HCT116 (cell line): ENCODE measurements at regions not wholly inside any gene's neighbourhood (a gene's known extent, or its start where the extent isn't known, plus 50 kb on each side); places are given as distances from the start of the nearest gene placed in this dataset.

Source experiments
- ATAC-seq: fragments of 200-7000 bp; cut with Tn5 transposase; 2 replicates; pipeline ENCODE4 v1.9.1; 2020; ENCODE audit warnings: mild to moderate bottlenecking, moderate library complexity
- BruUV-seq: library from RNA; stranded (reverse); fragments of 400-500 nt; replicated peaks from 2 replicates; lab custom pipeline; 2021; lab: Mats Ljungman, UMichigan
- CTCF ChIA-PET: fragments of 300-600 bp; sonication (Branson Sonifier 250); formaldehyde crosslinking; loops from one replicate; lab custom pipeline; 2021; ENCODE audit warnings: antibody characterized with exemption; lab: Charles Lee
- POLR2A ChIA-PET: fragments of 300-600, 350-600 bp; sonication (Branson Sonifier 250); formaldehyde crosslinking; loops from one replicate; lab custom pipeline; 2021; ENCODE audit warnings: antibody characterized with exemption; lab: Charles Lee
- RAD21 ChIA-PET, 2 experiments: fragments of 300-600 bp; sonication (Branson Sonifier 250); formaldehyde crosslinking; loops; one replicate each; lab custom pipeline; 2023; ENCODE audit warnings: low total read pairs in 2 of 2; ENCODE audit not compliant: uncharacterized antibody in 2 of 2, unreplicated experiment in 2 of 2, low non-redundant PET in 1 of 2; lab: Charles Lee
- DNase-seq: peaks from one replicate; pipeline ENCODE4 v3.0.0-alpha.2; 2010; ENCODE audit warnings: low read depth, low spot score
- H2AFZ ChIP-seq: fragments of 200-600 bp; shearing (Covaris generic), sonication (generic); 2 replicates; pipeline ENCODE4 v1.6.1; 2017; ENCODE audit warnings: low read depth, mixed run types, mixed read lengths, antibody characterized with exemption, low read length; ENCODE audit not compliant: poor library complexity, severe bottlenecking
- H3K27ac ChIP-seq: 2 replicates; pipeline ENCODE4 v1.5.1; 2012; ENCODE audit warnings: low read depth, low read length
- H3K27me3 ChIP-seq: fragments of 200-600 bp; sonication (generic); 2 replicates; pipeline ENCODE4 v1.6.1; 2016; ENCODE audit warnings: mixed run types, low read length, mixed read lengths; ENCODE audit not compliant: insufficient read depth
- H3K36me3 ChIP-seq, 2 experiments: fragments of 200-500 bp in 1 of 2; fragments of 200-600 bp in 1 of 2; sonication (Bioruptor generic) in 1 of 2; sonication (generic) in 1 of 2; 2 replicates each; pipeline versions ENCODE4 v1.5.1 to v1.6.1; 2014 to 2016; ENCODE audit warnings: low read length in 2 of 2, inconsistent platforms in 1 of 2, mixed read lengths in 1 of 2, mixed run types in 1 of 2; ENCODE audit not compliant: insufficient read depth in 2 of 2, control insufficient read depth in 1 of 2
- H3K4me1 ChIP-seq, 2 experiments: fragments of 200-600 bp in 1 of 2; sonication (generic) in 1 of 2; 2 replicates each; pipeline versions ENCODE4 v1.5.1 to v1.6.1; 2012 to 2017; ENCODE audit warnings: low read length in 2 of 2, inconsistent platforms in 1 of 2, mild to moderate bottlenecking in 1 of 2, mixed read lengths in 1 of 2, mixed run types in 1 of 2, moderate library complexity in 1 of 2; ENCODE audit not compliant: insufficient read depth in 2 of 2, control insufficient read depth in 1 of 2
- H3K4me2 ChIP-seq: fragments of 200-600 bp; sonication (generic); 2 replicates; pipeline ENCODE4 v1.6.1; 2017; ENCODE audit warnings: mixed run types, low read length, mixed read lengths
- H3K4me3 ChIP-seq, 2 experiments: fragments of 200-600 bp in 1 of 2; sonication (generic) in 1 of 2; replicated peaks in 1 of 2; 2 replicates each; pipeline ENCODE4 v1.5.1; 2011 to 2016; ENCODE audit warnings: low read length in 2 of 2, control low read depth in 1 of 2, low read depth in 1 of 2, mild to moderate bottlenecking in 1 of 2, mixed read lengths in 1 of 2, mixed run types in 1 of 2
- H3K79me2 ChIP-seq: fragments of 200-600 bp; sonication (generic); 2 replicates; pipeline ENCODE4 v1.6.1; 2017; ENCODE audit warnings: mild to moderate bottlenecking, mixed run types, low read length, moderate library complexity, mixed read lengths; ENCODE audit not compliant: insufficient read depth
- H3K9ac ChIP-seq: fragments of 200-600 bp; sonication (generic); 2 replicates; pipeline ENCODE4 v1.6.1; 2016; ENCODE audit warnings: low read length, mixed read lengths
- H3K9me2 ChIP-seq: fragments of 200-600 bp; sonication (generic), shearing (Covaris generic); 2 replicates; pipeline ENCODE4 v1.6.1; 2017; ENCODE audit warnings: mixed run types, mild to moderate bottlenecking, moderate library complexity; ENCODE audit not compliant: insufficient read depth
- H3K9me3 ChIP-seq, 2 experiments: fragments of 200-500 bp in 1 of 2; fragments of 200-600 bp in 1 of 2; sonication (Bioruptor generic) in 1 of 2; sonication (generic) in 1 of 2; 2 replicates each; pipeline ENCODE4 v1.6.1; 2014 to 2017; ENCODE audit warnings: low read length in 2 of 2, mixed read lengths in 2 of 2, inconsistent platforms in 1 of 2, low read depth in 1 of 2, mild to moderate bottlenecking in 1 of 2, mixed run types in 1 of 2, moderate library complexity in 1 of 2; ENCODE audit not compliant: control insufficient read depth in 1 of 2, insufficient read depth in 1 of 2
- H4K20me1 ChIP-seq: fragments of 200-600 bp; sonication (generic), shearing (Covaris generic); 2 replicates; pipeline ENCODE4 v1.6.1; 2017; ENCODE audit warnings: mixed run types, mild to moderate bottlenecking, moderate library complexity; ENCODE audit not compliant: insufficient read depth
- CBX3 ChIP-seq: IDR thresholded peaks from 2 replicates; pipeline ENCODE4 v1.6.1; 2012; ENCODE audit warnings: low read depth
- CEBPB ChIP-seq: IDR thresholded peaks from 2 replicates; pipeline ENCODE4 v1.6.1; 2012; ENCODE audit warnings: low read depth
- EGR1 ChIP-seq: IDR thresholded peaks from 2 replicates; pipeline ENCODE4 v1.6.1; 2012; ENCODE audit warnings: low read depth
- ELF1 ChIP-seq: IDR thresholded peaks from 2 replicates; pipeline ENCODE4 v1.6.1; 2012; ENCODE audit warnings: low read depth, borderline replicate concordance
- EZH2phosphoT487 ChIP-seq: fragments of 200-600 bp; IDR thresholded peaks from 2 replicates; pipeline ENCODE4 v1.6.1; 2018; ENCODE audit warnings: antibody characterized with exemption, borderline replicate concordance
- JUND ChIP-seq: IDR thresholded peaks from 2 replicates; pipeline ENCODE4 v1.6.1; 2012
- POLR2AphosphoS5 ChIP-seq: IDR thresholded peaks from 2 replicates; pipeline ENCODE4 v1.6.1; 2011; ENCODE audit warnings: mild to moderate bottlenecking, low read depth, low read length, moderate library complexity
- SIN3A ChIP-seq: IDR thresholded peaks from 2 replicates; pipeline ENCODE4 v1.6.1; 2012; ENCODE audit warnings: low read depth
- SRF ChIP-seq: IDR thresholded peaks from 2 replicates; pipeline ENCODE4 v1.6.1; 2012; ENCODE audit warnings: low read depth
- YY1 ChIP-seq: IDR thresholded peaks from 2 replicates; pipeline ENCODE4 v1.6.1; 2011; ENCODE audit warnings: low read length, low read depth, moderate library complexity, mild to moderate bottlenecking; ENCODE audit not compliant: insufficient replicate concordance; ENCODE audit errors: extremely low read depth
- ZFX ChIP-seq: fragments of 450-650 bp; IDR thresholded peaks from 2 replicates; pipeline ENCODE4 v1.6.1; 2017
- ZNF274 ChIP-seq: fragments of 200-500 bp; sonication (Bioruptor generic); IDR thresholded peaks from 2 replicates; pipeline ENCODE4 v1.6.1; 2014; ENCODE audit warnings: mild to moderate bottlenecking, low read depth, low read length, inconsistent platforms
- intact Hi-C: fragments of 100-400 bp; cut with micrococcal nuclease; formaldehyde crosslinking; loops from 2 replicates; pipeline ENCODE4 v1.10.0; 2022
- TF ChIP-seq, protein P1 (sequence below): IDR thresholded peaks from 2 replicates; pipeline ENCODE4 v1.6.1; 2012
- TF ChIP-seq, protein P2 (sequence below): IDR thresholded peaks from 2 replicates; pipeline ENCODE4 v1.6.1; 2012
- TF ChIP-seq, protein P3 (sequence below): IDR thresholded peaks from 2 replicates; pipeline ENCODE4 v1.6.1; 2011; ENCODE audit warnings: mild to moderate bottlenecking, low read length, moderate library complexity; ENCODE audit not compliant: insufficient replicate concordance; ENCODE audit errors: extremely low read depth
- TF ChIP-seq, protein P4 (sequence below): IDR thresholded peaks from 2 replicates; pipeline ENCODE4 v1.6.1; 2012; ENCODE audit warnings: low read depth

DNA sequence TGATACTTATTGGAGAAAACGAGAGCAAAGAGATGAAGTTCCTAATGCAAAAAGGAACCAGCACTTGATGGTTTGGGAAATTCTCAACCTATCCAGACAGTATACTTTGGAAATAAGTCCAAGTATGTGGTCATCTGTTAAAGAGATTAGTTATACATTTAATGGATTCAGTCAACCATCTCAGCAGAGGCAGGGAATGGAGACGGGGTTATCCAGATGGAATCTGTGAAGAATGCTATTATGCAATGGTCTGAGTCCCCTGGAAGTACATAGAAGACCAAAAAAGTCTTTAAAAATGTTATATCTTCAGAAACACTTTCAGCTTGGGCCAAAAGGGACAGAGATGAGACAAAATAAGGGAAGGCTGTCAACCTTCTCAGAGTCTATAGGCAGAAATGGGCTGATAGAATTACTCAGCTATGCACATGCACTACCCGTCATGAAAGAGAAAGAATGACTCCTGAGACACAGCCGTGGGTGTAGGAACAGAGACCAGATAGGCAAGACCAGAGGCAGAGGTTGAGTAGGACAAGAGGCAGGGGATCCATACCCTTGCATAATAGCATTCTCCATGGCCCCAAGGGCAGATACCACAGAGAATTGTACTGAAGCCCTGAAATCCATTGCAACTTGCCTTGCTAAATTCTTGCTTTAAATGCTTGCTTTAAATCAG, 738.8 kb upstream of the POT1 start:
- no peaks in the 10 kb centered on the region for H3K36me3 ChIP-seq
- no TSS peak for BruUV-seq
- intact Hi-C loops = no loop called here
- ATAC-seq (no peak), DNase-seq (no peak)
- no peak overlapping the region for H3K4me3 ChIP-seq
- RAD21 ChIA-PET = no interaction called here
- no peak overlapping the region for H3K27ac ChIP-seq
- TF ChIP-seq YY1 (no peak), SRF (no peak), ZFX (no peak), EZH2phosphoT487 (no peak), JUND (no peak), ELF1 (no peak), CBX3 (no peak), POLR2AphosphoS5 (no peak), ZNF274 (no peak), EGR1 (no peak), SIN3A (no peak), CEBPB (no peak)
- TF ChIP-seq, protein P1, sequence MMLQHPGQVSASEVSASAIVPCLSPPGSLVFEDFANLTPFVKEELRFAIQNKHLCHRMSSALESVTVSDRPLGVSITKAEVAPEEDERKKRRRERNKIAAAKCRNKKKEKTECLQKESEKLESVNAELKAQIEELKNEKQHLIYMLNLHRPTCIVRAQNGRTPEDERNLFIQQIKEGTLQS = no peak
- TF ChIP-seq, protein P2, sequence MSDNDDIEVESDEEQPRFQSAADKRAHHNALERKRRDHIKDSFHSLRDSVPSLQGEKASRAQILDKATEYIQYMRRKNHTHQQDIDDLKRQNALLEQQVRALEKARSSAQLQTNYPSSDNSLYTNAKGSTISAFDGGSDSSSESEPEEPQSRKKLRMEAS = no peak
- TF ChIP-seq, protein P3, sequence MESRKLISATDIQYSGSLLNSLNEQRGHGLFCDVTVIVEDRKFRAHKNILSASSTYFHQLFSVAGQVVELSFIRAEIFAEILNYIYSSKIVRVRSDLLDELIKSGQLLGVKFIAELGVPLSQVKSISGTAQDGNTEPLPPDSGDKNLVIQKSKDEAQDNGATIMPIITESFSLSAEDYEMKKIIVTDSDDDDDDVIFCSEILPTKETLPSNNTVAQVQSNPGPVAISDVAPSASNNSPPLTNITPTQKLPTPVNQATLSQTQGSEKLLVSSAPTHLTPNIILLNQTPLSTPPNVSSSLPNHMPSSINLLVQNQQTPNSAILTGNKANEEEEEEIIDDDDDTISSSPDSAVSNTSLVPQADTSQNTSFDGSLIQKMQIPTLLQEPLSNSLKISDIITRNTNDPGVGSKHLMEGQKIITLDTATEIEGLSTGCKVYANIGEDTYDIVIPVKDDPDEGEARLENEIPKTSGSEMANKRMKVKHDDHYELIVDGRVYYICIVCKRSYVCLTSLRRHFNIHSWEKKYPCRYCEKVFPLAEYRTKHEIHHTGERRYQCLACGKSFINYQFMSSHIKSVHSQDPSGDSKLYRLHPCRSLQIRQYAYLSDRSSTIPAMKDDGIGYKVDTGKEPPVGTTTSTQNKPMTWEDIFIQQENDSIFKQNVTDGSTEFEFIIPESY = no peak
- TF ChIP-seq, protein P4, sequence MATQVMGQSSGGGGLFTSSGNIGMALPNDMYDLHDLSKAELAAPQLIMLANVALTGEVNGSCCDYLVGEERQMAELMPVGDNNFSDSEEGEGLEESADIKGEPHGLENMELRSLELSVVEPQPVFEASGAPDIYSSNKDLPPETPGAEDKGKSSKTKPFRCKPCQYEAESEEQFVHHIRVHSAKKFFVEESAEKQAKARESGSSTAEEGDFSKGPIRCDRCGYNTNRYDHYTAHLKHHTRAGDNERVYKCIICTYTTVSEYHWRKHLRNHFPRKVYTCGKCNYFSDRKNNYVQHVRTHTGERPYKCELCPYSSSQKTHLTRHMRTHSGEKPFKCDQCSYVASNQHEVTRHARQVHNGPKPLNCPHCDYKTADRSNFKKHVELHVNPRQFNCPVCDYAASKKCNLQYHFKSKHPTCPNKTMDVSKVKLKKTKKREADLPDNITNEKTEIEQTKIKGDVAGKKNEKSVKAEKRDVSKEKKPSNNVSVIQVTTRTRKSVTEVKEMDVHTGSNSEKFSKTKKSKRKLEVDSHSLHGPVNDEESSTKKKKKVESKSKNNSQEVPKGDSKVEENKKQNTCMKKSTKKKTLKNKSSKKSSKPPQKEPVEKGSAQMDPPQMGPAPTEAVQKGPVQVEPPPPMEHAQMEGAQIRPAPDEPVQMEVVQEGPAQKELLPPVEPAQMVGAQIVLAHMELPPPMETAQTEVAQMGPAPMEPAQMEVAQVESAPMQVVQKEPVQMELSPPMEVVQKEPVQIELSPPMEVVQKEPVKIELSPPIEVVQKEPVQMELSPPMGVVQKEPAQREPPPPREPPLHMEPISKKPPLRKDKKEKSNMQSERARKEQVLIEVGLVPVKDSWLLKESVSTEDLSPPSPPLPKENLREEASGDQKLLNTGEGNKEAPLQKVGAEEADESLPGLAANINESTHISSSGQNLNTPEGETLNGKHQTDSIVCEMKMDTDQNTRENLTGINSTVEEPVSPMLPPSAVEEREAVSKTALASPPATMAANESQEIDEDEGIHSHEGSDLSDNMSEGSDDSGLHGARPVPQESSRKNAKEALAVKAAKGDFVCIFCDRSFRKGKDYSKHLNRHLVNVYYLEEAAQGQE = no peak
- H3K9ac ChIP-seq = no peak overlapping the region
- no peaks in the 10 kb centered on the region for H4K20me1 ChIP-seq
- no peaks in the 10 kb centered on the region for H3K9me3 ChIP-seq
- POLR2A ChIA-PET = no interaction called here
- H3K79me2 ChIP-seq = no peaks in the 10 kb centered on the region
- CTCF ChIA-PET = no interaction called here
- no peak overlapping the region for H3K4me2 ChIP-seq
- no peaks in the 10 kb centered on the region for H3K27me3 ChIP-seq
- H3K9me2 ChIP-seq = no peaks in the 10 kb centered on the region
- H2AFZ ChIP-seq = no peak overlapping the region
- H3K4me1 ChIP-seq = no peaks in the 10 kb centered on the region
